Fibroblast of villous mesenchyme (primary cell): ENCODE measurements at regions not wholly inside any gene's neighbourhood (a gene's known extent, or its start where the extent isn't known, plus 50 kb on each side); places are given as distances from the start of the nearest gene placed in this dataset.

ENCODE experiments used
- DNase-seq: peaks from one replicate; pipeline ENCODE4 v3.0.0-alpha.2; 2010; ENCODE audit warnings: low read depth
- H3K4me3 ChIP-seq: 2 replicates; pipeline ENCODE4 v1.5.1; 2011; ENCODE audit warnings: low read depth, mild to moderate bottlenecking, low read length
- CTCF ChIP-seq: IDR thresholded peaks from 2 replicates; pipeline ENCODE4 v1.5.1; 2012; ENCODE audit warnings: low read depth, mild to moderate bottlenecking, low read length; ENCODE audit not compliant: insufficient read depth

GRCh38 chr4:11908205-11908604 lies 479.5 kb upstream of the HS3ST1 start:
- DNase-seq = no peak
- no peak for TF ChIP-seq CTCF
- H3K4me3 ChIP-seq = no peak overlapping the region

- no peak overlapping the region for H3K4me3 ChIP-seq
- TF ChIP-seq CTCF = no peak
- DNase-seq = no peak
These were observed 476.4 kb upstream of the HS3ST1 start for GRCh38 chr4:11904846-11905739.

DNA sequence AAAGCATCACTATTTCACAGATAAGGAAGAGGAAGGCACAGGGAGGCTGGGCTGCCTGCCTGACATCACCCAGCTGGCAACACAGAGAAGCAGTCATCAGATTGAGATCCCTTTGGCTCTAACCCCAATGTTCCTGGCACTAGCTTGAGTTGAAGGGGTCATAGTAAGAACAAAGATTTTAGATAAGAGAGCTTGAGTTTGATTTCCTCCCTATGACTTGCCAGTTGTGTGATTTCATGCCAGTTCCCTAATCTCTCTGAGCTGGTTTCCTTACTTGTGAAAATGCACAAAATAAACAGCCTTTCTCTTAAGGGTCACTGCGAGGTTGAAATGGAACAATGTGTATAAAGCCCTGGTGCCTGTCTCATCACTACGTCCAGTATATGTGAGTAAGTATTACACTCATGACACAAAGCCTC lies 475.4 kb upstream of the HS3ST1 start:
- no peak overlapping the region for H3K4me3 ChIP-seq
- no peak for TF ChIP-seq CTCF
- DNase-seq = no peak

GRCh38 chr4:11901089-11901488 lies 472.4 kb upstream of the HS3ST1 start:
- no peak overlapping the region for H3K4me3 ChIP-seq

DNA sequence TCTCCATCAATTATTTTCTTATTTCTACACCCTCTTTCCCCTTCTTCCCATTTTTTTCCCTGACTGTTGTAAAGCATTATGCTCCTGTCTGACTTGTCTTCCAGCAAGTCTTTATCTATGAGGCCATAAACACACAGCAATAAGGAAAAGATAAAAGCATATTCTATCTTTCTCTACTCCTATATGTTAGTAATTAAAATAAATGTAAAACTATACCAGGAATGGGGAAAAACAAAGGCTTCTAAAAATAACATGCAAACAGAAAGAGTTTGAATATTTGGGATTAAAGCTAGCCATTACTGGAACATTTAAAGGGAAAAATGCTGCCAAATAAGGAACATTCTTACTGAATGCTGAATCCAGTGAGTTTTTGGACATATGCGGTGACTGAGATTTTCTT lies 471.7 kb upstream of the HS3ST1 start:
- no peak for DNase-seq
- H3K4me3 ChIP-seq = no peak overlapping the region
- TF ChIP-seq CTCF = no peak

More at GRCh38 chr4:11901089-11901488, 472.4 kb upstream of the HS3ST1 start:
- no peak for TF ChIP-seq CTCF
- no peak for DNase-seq

DNA sequence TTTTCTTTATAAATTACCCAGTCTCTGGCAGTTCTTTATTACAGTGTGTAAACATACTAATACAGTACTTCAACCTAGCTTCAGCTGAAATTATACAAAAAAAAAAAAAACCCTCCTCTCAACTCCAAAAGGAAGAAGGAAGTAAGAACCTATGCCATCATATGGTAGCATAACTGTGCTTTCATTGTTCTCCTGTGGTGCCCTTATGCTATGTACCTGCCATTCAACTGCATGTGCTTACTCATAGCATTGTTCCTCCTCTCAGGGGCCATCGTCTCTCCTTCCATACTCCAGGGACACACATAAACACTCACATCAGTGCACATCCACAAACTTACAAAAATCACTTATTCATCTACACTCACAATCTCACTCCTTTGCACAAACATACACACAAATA lies 470.1 kb upstream of the HS3ST1 start:
- DNase-seq = no peak
- H3K4me3 ChIP-seq = no peak overlapping the region
- no peak for TF ChIP-seq CTCF

DNA sequence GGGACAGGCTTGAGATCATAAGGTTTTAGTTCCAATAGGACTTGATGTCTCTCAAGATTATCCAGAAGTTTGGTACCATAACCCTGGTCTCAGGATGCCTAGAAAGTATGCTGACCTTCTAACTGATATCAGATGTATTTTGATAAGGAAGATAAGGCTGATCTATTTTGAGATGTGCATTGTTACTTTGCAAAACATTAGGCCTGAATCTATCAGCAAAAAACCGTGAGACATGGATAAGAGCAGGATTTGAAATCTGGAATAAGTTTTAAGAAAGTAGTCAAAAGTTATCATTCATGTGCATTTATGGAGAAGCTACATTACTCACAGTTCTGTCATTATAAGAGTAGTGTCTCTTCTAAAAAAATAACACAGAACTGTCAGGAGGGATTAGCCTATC lies 467.1 kb upstream of the HS3ST1 start:
- no peak for TF ChIP-seq CTCF
- no peak for DNase-seq
- no peak overlapping the region for H3K4me3 ChIP-seq
